ENCODE measurements at regions not wholly inside any gene's neighbourhood (a gene's known extent, or its start where the extent isn't known, plus 50 kb on each side); places are given as distances from the start of the nearest gene placed in this dataset.

- H3K27me3 Mint-ChIP-seq (ENCODE audit: insufficient read depth, unreplicated experiment), result no peaks in the 10 kb centered on the region
These were observed 79.5 kb downstream of the EGLN3 start for GRCh38 chr14:33871394-33871793.

GRCh38 chr14:33866425-33867088, 84.3 kb downstream of the EGLN3 start:
- DNase-seq (ENCODE audit: unreplicated experiment), result no peak
- no peaks in the 10 kb centered on the region for H3K27me3 Mint-ChIP-seq (ENCODE audit: insufficient read depth, unreplicated experiment)
- TF ChIP-seq, protein P1, sequence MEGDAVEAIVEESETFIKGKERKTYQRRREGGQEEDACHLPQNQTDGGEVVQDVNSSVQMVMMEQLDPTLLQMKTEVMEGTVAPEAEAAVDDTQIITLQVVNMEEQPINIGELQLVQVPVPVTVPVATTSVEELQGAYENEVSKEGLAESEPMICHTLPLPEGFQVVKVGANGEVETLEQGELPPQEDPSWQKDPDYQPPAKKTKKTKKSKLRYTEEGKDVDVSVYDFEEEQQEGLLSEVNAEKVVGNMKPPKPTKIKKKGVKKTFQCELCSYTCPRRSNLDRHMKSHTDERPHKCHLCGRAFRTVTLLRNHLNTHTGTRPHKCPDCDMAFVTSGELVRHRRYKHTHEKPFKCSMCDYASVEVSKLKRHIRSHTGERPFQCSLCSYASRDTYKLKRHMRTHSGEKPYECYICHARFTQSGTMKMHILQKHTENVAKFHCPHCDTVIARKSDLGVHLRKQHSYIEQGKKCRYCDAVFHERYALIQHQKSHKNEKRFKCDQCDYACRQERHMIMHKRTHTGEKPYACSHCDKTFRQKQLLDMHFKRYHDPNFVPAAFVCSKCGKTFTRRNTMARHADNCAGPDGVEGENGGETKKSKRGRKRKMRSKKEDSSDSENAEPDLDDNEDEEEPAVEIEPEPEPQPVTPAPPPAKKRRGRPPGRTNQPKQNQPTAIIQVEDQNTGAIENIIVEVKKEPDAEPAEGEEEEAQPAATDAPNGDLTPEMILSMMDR (IDR thresholded peaks at IDR 0.05; ENCODE audit: unreplicated experiment), result no peak
- ChIA-PET POLR2A (interaction anchor here (0.6 kb wide), 1 partner anchor 52 kb away, joined by 4 read pairs; no protein-coding TSS in a partner anchor), CTCF (interaction anchor here (0.7 to 0.9 kb wide), 3 partner anchors 28 to 179 kb away, joined by 3 to 4 read pairs (median 3); no protein-coding TSS in a partner anchor)
- H3K4me1 Mint-ChIP-seq (ENCODE audit: insufficient read depth, unreplicated experiment), result no peaks in the 10 kb centered on the region
- no peaks in the 10 kb centered on the region for H3K36me3 Mint-ChIP-seq (ENCODE audit: insufficient read depth, unreplicated experiment)
- H3K4me3 Mint-ChIP-seq (ENCODE audit: unreplicated experiment), result no peak overlapping the region
- H3K27ac Mint-ChIP-seq (ENCODE audit: low read depth, unreplicated experiment), result no peak overlapping the region
- H3K9me3 Mint-ChIP-seq (ENCODE audit: unreplicated experiment), result no peaks in the 10 kb centered on the region
- intact Hi-C loops (cut with micrococcal nuclease), result no loop called here
- no TSS peak for BruUV-seq (replicated peaks)

More at GRCh38 chr14:33871394-33871793, 79.5 kb downstream of the EGLN3 start:
- H3K36me3 Mint-ChIP-seq (ENCODE audit: insufficient read depth, unreplicated experiment), result no peaks in the 10 kb centered on the region
- ChIA-PET POLR2A (no interaction called here), CTCF (interaction anchor here (0.7 to 1.1 kb wide), 3 partner anchors 18 to 893 kb away, joined by 3 to 4 read pairs (median 3); no protein-coding TSS in a partner anchor)
- intact Hi-C loops (cut with micrococcal nuclease), result no loop called here
- no peak overlapping the region for H3K4me3 Mint-ChIP-seq (ENCODE audit: unreplicated experiment)
- DNase-seq (ENCODE audit: unreplicated experiment), result no peak
- H3K4me1 Mint-ChIP-seq (ENCODE audit: insufficient read depth, unreplicated experiment), result no peaks in the 10 kb centered on the region
- TF ChIP-seq, protein P1 (IDR thresholded peaks at IDR 0.05; ENCODE audit: unreplicated experiment), result no peak
- BruUV-seq (replicated peaks), result no TSS peak
- H3K9me3 Mint-ChIP-seq (ENCODE audit: unreplicated experiment), result peaks cover 5% of the 10 kb centered on the region
- H3K27ac Mint-ChIP-seq (ENCODE audit: low read depth, unreplicated experiment), result no peak overlapping the region

DNA sequence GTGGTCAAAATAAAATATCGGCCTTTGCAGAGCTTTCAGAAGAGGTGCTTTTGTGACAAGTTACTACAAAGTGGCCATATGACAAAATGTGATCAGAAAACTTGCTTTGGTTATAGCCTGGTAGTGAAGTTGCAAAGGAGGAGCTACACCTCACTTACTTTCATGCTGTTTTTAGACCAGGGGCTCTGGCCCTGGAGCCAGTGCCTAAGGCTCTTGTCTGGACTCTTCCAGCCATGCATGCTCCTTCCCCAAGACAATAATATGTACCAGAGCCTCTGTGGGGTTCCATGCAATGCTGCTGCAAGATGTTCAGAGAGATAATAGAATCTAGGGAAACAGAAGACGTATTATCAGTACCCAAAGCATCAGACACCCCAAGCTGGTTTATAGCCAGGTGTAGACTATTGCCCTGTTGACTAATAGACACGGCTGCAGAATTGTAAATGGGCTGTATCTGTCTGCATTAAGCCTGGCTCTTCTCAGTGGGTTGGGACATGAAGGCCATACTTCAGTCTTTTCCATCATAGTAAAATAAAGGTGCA, 88.5 kb downstream of the EGLN3 start:
- BruUV-seq (replicated peaks), result no TSS peak

DNA sequence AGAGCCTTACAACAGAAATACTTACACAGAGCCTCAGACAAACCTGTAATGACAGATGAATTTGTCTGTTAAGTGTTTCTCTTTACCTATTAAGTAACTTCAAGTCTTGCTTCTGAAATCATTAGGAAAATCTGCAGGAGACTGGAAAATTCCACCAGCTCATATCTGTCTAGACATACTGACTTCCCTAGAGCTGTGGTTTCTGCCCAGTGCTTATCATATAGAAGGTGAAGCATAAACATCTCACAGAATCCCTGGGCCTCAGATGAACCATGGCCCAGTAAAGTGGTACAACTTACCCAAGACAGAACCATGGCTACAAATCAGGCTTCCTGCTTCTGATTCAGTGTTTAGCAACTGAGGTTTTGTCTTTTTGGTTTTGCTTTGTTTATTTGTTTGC, 91.6 kb downstream of the EGLN3 start:
- ChIA-PET CTCF (interaction anchor here (0.9 to 1.9 kb wide), 4 partner anchors 10 to 66 kb away, joined by 3 to 4 read pairs (median 3); no protein-coding TSS in a partner anchor), POLR2A (interaction anchor here (0.7 kb wide), 1 partner anchor 242 kb away, joined by 3 read pairs; no protein-coding TSS in a partner anchor)
- H3K9me3 Mint-ChIP-seq (ENCODE audit: unreplicated experiment), result no peaks in the 10 kb centered on the region
- H3K4me3 Mint-ChIP-seq (ENCODE audit: unreplicated experiment), result no peak overlapping the region
- no peak for DNase-seq (ENCODE audit: unreplicated experiment)
- H3K36me3 Mint-ChIP-seq (ENCODE audit: insufficient read depth, unreplicated experiment), result no peaks in the 10 kb centered on the region
- no peak overlapping the region for H3K27ac Mint-ChIP-seq (ENCODE audit: low read depth, unreplicated experiment)
- H3K4me1 Mint-ChIP-seq (ENCODE audit: insufficient read depth, unreplicated experiment), result no peaks in the 10 kb centered on the region
- TF ChIP-seq, protein P1 (IDR thresholded peaks at IDR 0.05; ENCODE audit: unreplicated experiment), result no peak
- intact Hi-C loops (cut with micrococcal nuclease), result no loop called here
- H3K27me3 Mint-ChIP-seq (ENCODE audit: insufficient read depth, unreplicated experiment), result no peaks in the 10 kb centered on the region
- BruUV-seq (replicated peaks), result no TSS peak

More for the DNA sequence above, 88.5 kb downstream of the EGLN3 start:
- no peaks in the 10 kb centered on the region for H3K9me3 Mint-ChIP-seq (ENCODE audit: unreplicated experiment)
- no peak for DNase-seq (ENCODE audit: unreplicated experiment)
- no peak overlapping the region for H3K27ac Mint-ChIP-seq (ENCODE audit: low read depth, unreplicated experiment)
- ChIA-PET POLR2A (no interaction called here), CTCF (interaction anchor here (1.2 kb wide), 1 partner anchor 14 kb away, joined by 5 read pairs; no protein-coding TSS in a partner anchor)
- TF ChIP-seq, protein P1 (IDR thresholded peaks at IDR 0.05; ENCODE audit: unreplicated experiment), result no peak
- H3K27me3 Mint-ChIP-seq (ENCODE audit: insufficient read depth, unreplicated experiment), result no peaks in the 10 kb centered on the region
- no peaks in the 10 kb centered on the region for H3K36me3 Mint-ChIP-seq (ENCODE audit: insufficient read depth, unreplicated experiment)
- no peak overlapping the region for H3K4me3 Mint-ChIP-seq (ENCODE audit: unreplicated experiment)
- no peaks in the 10 kb centered on the region for H3K4me1 Mint-ChIP-seq (ENCODE audit: insufficient read depth, unreplicated experiment)
- intact Hi-C loops (cut with micrococcal nuclease), result no loop called here

Data from MCF 10A (cell line).